Endodermal cell (in vitro differentiated cells): ENCODE measurements at regions not wholly inside any gene's neighbourhood (a gene's known extent, or its start where the extent isn't known, plus 50 kb on each side); places are given as distances from the start of the nearest gene placed in this dataset.
A peak's percentile ranks its signal among the peaks of the same experiment; 100 is the strongest.

ENCODE experiments used
- DNase-seq: peaks from one replicate; pipeline ENCODE4 v3.0.0-alpha.2; 2017
- H3K27ac ChIP-seq: 2 replicates; pipeline ENCODE4 v1.5.1; 2013; ENCODE audit warnings: mild to moderate bottlenecking, low read depth, low read length, moderate library complexity
- H3K27me3 ChIP-seq: 2 replicates; pipeline ENCODE4 v1.6.1; 2013; ENCODE audit warnings: mild to moderate bottlenecking, low read length, moderate library complexity; ENCODE audit not compliant: insufficient read depth, control insufficient read depth, poor library complexity, severe bottlenecking
- H3K36me3 ChIP-seq: 2 replicates; pipeline ENCODE4 v1.7.0; 2013; ENCODE audit warnings: mild to moderate bottlenecking, low read length, moderate library complexity; ENCODE audit not compliant: control insufficient read depth, insufficient read depth
- H3K4me1 ChIP-seq: one replicate; pipeline ENCODE4 v1.7.0; 2013; ENCODE audit warnings: low read length; ENCODE audit not compliant: control insufficient read depth, insufficient read depth
- H3K4me3 ChIP-seq: 2 replicates; pipeline ENCODE4 v1.5.1; 2013; ENCODE audit warnings: mild to moderate bottlenecking, low read length, moderate library complexity
- H3K9ac ChIP-seq: 2 replicates; pipeline ENCODE4 v1.6.1; 2013; ENCODE audit warnings: mild to moderate bottlenecking, low read length, moderate library complexity; ENCODE audit not compliant: poor library complexity, severe bottlenecking; ENCODE audit errors: extremely low read depth
- H3K9me3 ChIP-seq: 2 replicates; pipeline ENCODE4 v1.6.1; 2013; ENCODE audit warnings: mild to moderate bottlenecking, low read length, moderate library complexity; ENCODE audit not compliant: control insufficient read depth
- H3K27ac Mint-ChIP-seq: 2 replicates; pipeline ENCODE4 v1.8.0; 2020; ENCODE audit warnings: mixed read lengths
- H3K27me3 Mint-ChIP-seq: 2 replicates; pipeline ENCODE4 v1.8.0; 2021; ENCODE audit warnings: mild to moderate bottlenecking, mixed read lengths; ENCODE audit not compliant: insufficient read depth
- H3K36me3 Mint-ChIP-seq: 2 replicates; pipeline ENCODE4 v1.8.0; 2020; ENCODE audit warnings: low read depth, mixed read lengths
- H3K4me1 Mint-ChIP-seq: 2 replicates; pipeline ENCODE4 v1.8.0; 2020; ENCODE audit warnings: mixed read lengths
- H3K4me3 Mint-ChIP-seq: 2 replicates; pipeline ENCODE4 v1.8.0; 2020; ENCODE audit warnings: mild to moderate bottlenecking, moderate library complexity, mixed read lengths
- H3K9me3 Mint-ChIP-seq: 2 replicates; pipeline ENCODE4 v1.8.0; 2020; ENCODE audit warnings: mild to moderate bottlenecking, mixed read lengths
- WGBS, 2 experiments: methylation state at CpG; one replicate each; pipeline versions ENCODE4 v1.1.5 to v1.1.7; 2013; ENCODE audit warnings: missing lambda C conversion rate in 2 of 2, mixed read lengths in 1 of 2; ENCODE audit not compliant: insufficient coverage in 1 of 2, insufficient read length in 1 of 2; 5-methylcytosine and 5-hydroxymethylcytosine counted together
- TF ChIP-seq, protein P1 (sequence below): fragments of 200-600 bp; sonication (generic); conservative IDR thresholded peaks from 2 replicates; pipeline ENCODE4 v1.5.0; 2021; ENCODE audit warnings: antibody characterized with exemption, mild to moderate bottlenecking

DNA sequence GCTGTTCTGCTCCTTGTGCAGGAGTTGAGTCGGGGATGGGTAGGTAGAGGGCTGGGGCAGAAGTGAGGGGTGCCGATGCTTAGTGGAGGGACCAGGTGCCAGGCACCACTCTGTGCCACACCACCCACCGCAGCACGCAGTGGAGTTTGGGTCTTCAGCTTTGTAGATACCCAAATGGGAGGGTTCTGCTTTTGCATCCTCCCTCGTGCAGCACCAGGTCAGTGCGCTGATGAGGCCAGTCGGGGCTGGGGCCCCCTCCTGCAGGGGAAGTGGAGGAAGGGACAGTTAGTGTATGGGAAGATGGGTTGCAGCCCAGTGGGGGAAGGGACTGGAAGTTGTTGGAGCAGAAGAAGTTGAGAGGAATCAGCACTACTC lies 244.0 kb downstream of the RHOU start:
- Histone ChIP-seq H3K4me1 (no peaks in the 10 kb centered on the region), H3K9ac (no peak overlapping the region), H3K4me3 (no peak overlapping the region), H3K36me3 (no peaks in the 10 kb centered on the region), H3K27me3 (no peaks in the 10 kb centered on the region), H3K9me3 (no peaks in the 10 kb centered on the region), H3K27ac (no peak overlapping the region)
- H3K36me3 Mint-ChIP-seq = no peaks in the 10 kb centered on the region
- WGBS, 2 experiments = 92 to 94% methylated on average over 6 to 7 of the region's 7 CpGs
- no peaks in the 10 kb centered on the region for H3K27me3 Mint-ChIP-seq
- TF ChIP-seq, protein P1, sequence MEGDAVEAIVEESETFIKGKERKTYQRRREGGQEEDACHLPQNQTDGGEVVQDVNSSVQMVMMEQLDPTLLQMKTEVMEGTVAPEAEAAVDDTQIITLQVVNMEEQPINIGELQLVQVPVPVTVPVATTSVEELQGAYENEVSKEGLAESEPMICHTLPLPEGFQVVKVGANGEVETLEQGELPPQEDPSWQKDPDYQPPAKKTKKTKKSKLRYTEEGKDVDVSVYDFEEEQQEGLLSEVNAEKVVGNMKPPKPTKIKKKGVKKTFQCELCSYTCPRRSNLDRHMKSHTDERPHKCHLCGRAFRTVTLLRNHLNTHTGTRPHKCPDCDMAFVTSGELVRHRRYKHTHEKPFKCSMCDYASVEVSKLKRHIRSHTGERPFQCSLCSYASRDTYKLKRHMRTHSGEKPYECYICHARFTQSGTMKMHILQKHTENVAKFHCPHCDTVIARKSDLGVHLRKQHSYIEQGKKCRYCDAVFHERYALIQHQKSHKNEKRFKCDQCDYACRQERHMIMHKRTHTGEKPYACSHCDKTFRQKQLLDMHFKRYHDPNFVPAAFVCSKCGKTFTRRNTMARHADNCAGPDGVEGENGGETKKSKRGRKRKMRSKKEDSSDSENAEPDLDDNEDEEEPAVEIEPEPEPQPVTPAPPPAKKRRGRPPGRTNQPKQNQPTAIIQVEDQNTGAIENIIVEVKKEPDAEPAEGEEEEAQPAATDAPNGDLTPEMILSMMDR = no peak
- H3K4me1 Mint-ChIP-seq = peaks cover 27% of the 10 kb centered on the region
- DNase-seq = no peak
- no peaks in the 10 kb centered on the region for H3K9me3 Mint-ChIP-seq
- no peak overlapping the region for H3K27ac Mint-ChIP-seq
- H3K4me3 Mint-ChIP-seq = no peak overlapping the region

DNA sequence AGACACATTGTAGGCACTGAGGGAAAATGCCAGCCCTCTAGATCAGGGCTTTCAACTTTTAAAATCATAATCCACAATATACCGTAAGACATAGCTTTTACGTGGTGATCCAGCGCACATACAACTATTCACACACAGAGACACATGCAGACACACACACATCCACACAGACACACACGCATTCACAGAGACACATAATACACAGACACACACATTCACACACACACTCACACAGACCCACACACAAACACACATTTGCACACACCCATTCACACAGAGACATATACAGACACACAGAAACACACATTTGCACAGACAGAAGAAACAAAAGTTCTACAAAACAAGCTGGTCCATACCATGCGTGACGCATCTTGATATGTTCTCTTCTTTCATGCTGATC lies 244.5 kb downstream of the RHOU start:
- no peak overlapping the region for H3K9ac ChIP-seq
- H3K36me3 Mint-ChIP-seq = no peaks in the 10 kb centered on the region

DNA sequence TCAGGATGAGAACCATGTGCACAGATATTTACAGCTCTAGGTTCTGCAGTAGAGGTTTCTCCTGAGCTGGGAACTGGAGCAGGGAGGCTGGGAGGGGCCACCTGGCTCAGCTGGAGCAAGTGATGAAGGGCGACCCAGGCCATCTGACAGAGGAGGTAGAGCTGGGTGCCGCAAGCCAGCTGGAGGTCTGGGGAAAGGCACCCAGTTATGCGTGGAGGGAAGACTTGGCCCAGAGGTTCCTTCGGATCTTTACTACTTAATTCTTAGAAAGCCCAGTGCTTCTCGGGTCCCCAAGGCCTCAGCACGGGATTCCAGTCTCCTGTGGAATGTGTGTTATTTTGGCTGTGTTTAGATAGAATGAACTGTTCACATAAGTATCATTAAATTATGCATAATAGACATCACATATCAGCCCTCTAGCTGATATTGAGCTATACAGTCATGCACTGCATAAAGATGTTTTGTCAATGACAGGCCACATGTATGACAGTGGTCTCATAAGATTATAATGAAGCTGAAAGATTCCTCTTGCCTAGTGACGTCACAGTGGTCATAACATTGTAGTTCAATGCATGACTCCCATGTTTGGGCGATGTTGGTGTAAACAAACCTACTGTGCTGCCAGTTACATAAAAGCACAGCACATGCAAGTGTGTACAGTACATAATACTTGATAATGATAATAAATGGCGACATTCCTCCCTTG lies 245.1 kb downstream of the RHOU start:
- no peaks in the 10 kb centered on the region for H3K36me3 Mint-ChIP-seq
- peaks cover 27% of the 10 kb centered on the region for H3K4me1 Mint-ChIP-seq
- H3K27ac ChIP-seq = no peak overlapping the region
- H3K9me3 ChIP-seq = no peaks in the 10 kb centered on the region
- TF ChIP-seq, protein P1 = no peak
- no peak overlapping the region for H3K27ac Mint-ChIP-seq
- peak; percentile 32 for DNase-seq
- no peak overlapping the region for H3K4me3 ChIP-seq
- H3K9me3 Mint-ChIP-seq = no peaks in the 10 kb centered on the region
- no peak overlapping the region for H3K4me3 Mint-ChIP-seq
- H3K4me1 ChIP-seq = no peaks in the 10 kb centered on the region
- H3K9ac ChIP-seq = no peak overlapping the region
- H3K36me3 ChIP-seq = no peaks in the 10 kb centered on the region
- no peaks in the 10 kb centered on the region for H3K27me3 ChIP-seq
- no peaks in the 10 kb centered on the region for H3K27me3 Mint-ChIP-seq
- WGBS, 2 experiments = 89 to 92% methylated on average over 5 to 7 of the region's 9 CpGs

More for the DNA sequence above, 244.5 kb downstream of the RHOU start:
- no peak overlapping the region for H3K4me3 ChIP-seq
- no peaks in the 10 kb centered on the region for H3K9me3 Mint-ChIP-seq
- DNase-seq = no peak
- H3K27ac ChIP-seq = no peak overlapping the region
- TF ChIP-seq, protein P1 = no peak
- H3K27me3 Mint-ChIP-seq = no peaks in the 10 kb centered on the region
- 85 to 90% methylated on average over 4 to 6 of the region's 6 CpGs for WGBS, 2 experiments
- no peaks in the 10 kb centered on the region for H3K4me1 ChIP-seq
- H3K4me1 Mint-ChIP-seq = peaks cover 27% of the 10 kb centered on the region
- no peaks in the 10 kb centered on the region for H3K9me3 ChIP-seq
- H3K36me3 ChIP-seq = no peaks in the 10 kb centered on the region
- H3K4me3 Mint-ChIP-seq = no peak overlapping the region
- no peak overlapping the region for H3K27ac Mint-ChIP-seq
- no peaks in the 10 kb centered on the region for H3K27me3 ChIP-seq
